ENCODE measurements at regions not wholly inside any gene's neighbourhood (a gene's known extent, or its start where the extent isn't known, plus 50 kb on each side); places are given as distances from the start of the nearest gene placed in this dataset.

- TF ChIP-seq CREB5 (CRISPR knock-in tag; IDR thresholded peaks at IDR 0.05; ENCODE audit: low read depth) (no peak), ZFP3 (CRISPR knock-in tag; IDR thresholded peaks at IDR 0.05) (no peak), PATZ1 (CRISPR knock-in tag; IDR thresholded peaks at IDR 0.05; ENCODE audit: borderline replicate concordance) (no peak), OSR1 (CRISPR knock-in tag; IDR thresholded peaks at IDR 0.05) (no peak), RARB (CRISPR knock-in tag; IDR thresholded peaks at IDR 0.05) (no peak), ARNTL (CRISPR knock-in tag; IDR thresholded peaks at IDR 0.05; ENCODE audit: borderline replicate concordance, low read depth) (no peak), TOX (CRISPR knock-in tag; IDR thresholded peaks at IDR 0.05; ENCODE audit: borderline replicate concordance) (no peak), SNAI2 (CRISPR knock-in tag; IDR thresholded peaks at IDR 0.05) (no peak), TCF4 (CRISPR knock-in tag; IDR thresholded peaks at IDR 0.05; ENCODE audit: borderline replicate concordance) (no peak), PPARA (CRISPR knock-in tag; IDR thresholded peaks at IDR 0.05; ENCODE audit: borderline replicate concordance) (no peak), ZNF565 (CRISPR knock-in tag; conservative IDR thresholded peaks at IDR 0.05; ENCODE audit: low read depth) (no peak)
Measured at GRCh38 chr1:188551176-188551575, 1722.4 kb downstream of the PLA2G4A start.

Data from SK-N-SH treated with all-trans-retinoic acid at 6 μM for 48 hours (cell line).